A549 (cell line): ENCODE measurements at regions not wholly inside any gene's neighbourhood (a gene's known extent, or its start where the extent isn't known, plus 50 kb on each side); places are given as distances from the start of the nearest gene placed in this dataset.
"Not testable (repeated sequence)": the region's sequence is repeated elsewhere in the genome, so short reads cannot be mapped to it uniquely, and the experiment has no call there.

ENCODE experiments used
- ATAC-seq, 2 experiments: fragments of 200-7000 bp in 1 of 2; fragments of >200 bp in 1 of 2; cut with Nextera tagmentation in 1 of 2; cut with Tn5 transposase in 1 of 2; 3 replicates each; pipeline versions ENCODE4 v1.8.0 to v1.9.1; 2018 to 2020; ENCODE audit warnings: mild to moderate bottlenecking in 1 of 2, moderate library complexity in 1 of 2
- CTCF ChIA-PET: fragments of 300-600 bp; sonication (Branson Sonifier 250); formaldehyde crosslinking; extraction: SDS; loops from one replicate; lab custom pipeline; 2021; ENCODE audit warnings: antibody characterized with exemption, inconsistent platforms; lab: Yijun Ruan, JAX
- POLR2A ChIA-PET: fragments of 350-600 bp; formaldehyde crosslinking; extraction: SDS; loops from one replicate; lab custom pipeline; 2021; ENCODE audit warnings: antibody characterized with exemption, inconsistent platforms; lab: Yijun Ruan, JAX
- DNase-seq, 2 experiments: peaks; one replicate each; pipeline versions ENCODE4 v3.0.0 to v3.0.0-alpha.2; 2011 to 2016; ENCODE audit warnings: low read depth in 1 of 2, low spot score in 1 of 2
- FAIRE-seq: peaks from 2 replicates; lab custom pipeline; 2011; peaks lifted over from hg19 to GRCh38; lab: Jason Lieb, UNC
- H3K27ac ChIP-seq, 2 experiments: fragments of >200 bp; sonication (Bioruptor Twin); formaldehyde crosslinking; 3 replicates each; pipeline ENCODE4 v1.5.1; 2016 to 2017
- H3K4me1 ChIP-seq: fragments of >200 bp; sonication (Bioruptor Twin); formaldehyde crosslinking; 3 replicates; pipeline ENCODE4 v1.6.1; 2016
- H3K4me2 ChIP-seq: fragments of >200 bp; sonication (Bioruptor Twin); formaldehyde crosslinking; 3 replicates; pipeline ENCODE4 v1.6.1; 2016
- H3K4me3 ChIP-seq: fragments of >200 bp; sonication (Bioruptor Twin); formaldehyde crosslinking; 3 replicates; pipeline ENCODE4 v1.5.1; 2016
- H3K9me3 ChIP-seq: fragments of >200 bp; sonication (Bioruptor Twin); formaldehyde crosslinking; 3 replicates; pipeline ENCODE4 v1.6.1; 2016
- CBX8 ChIP-seq: fragments of 200-600 bp; sonication (generic); IDR thresholded peaks from 2 replicates; pipeline ENCODE4 v1.6.1; 2016
- CEBPB ChIP-seq, 2 experiments: fragments of >200 bp in 1 of 2; sonication (Bioruptor Twin) in 1 of 2; formaldehyde crosslinking in 1 of 2; IDR thresholded peaks; 2 replicates each; pipeline ENCODE4 v1.6.1; 2012 to 2016
- CHD4 ChIP-seq: fragments of 200-600 bp; sonication (generic); IDR thresholded peaks from 2 replicates; pipeline ENCODE4 v1.6.1; 2016; ENCODE audit warnings: antibody characterized with exemption, mild to moderate bottlenecking, borderline replicate concordance
- EHF ChIP-seq: fragments of 250-450 bp; sonication (Bioruptor Pico); IDR thresholded peaks from 2 replicates; pipeline ENCODE4 v1.5.0; 2020; ENCODE audit warnings: mild to moderate bottlenecking
- EHMT2 ChIP-seq: fragments of 200-600 bp; sonication (generic); IDR thresholded peaks from 2 replicates; pipeline ENCODE4 v1.6.1; 2016; ENCODE audit warnings: antibody characterized with exemption, low read depth, mild to moderate bottlenecking, moderate library complexity
- ELK1 ChIP-seq: fragments of 150-350 bp; IDR thresholded peaks from 2 replicates; pipeline ENCODE4 v1.6.1; 2014; ENCODE audit warnings: low read depth, mild to moderate bottlenecking, low read length
- ESRRA ChIP-seq: fragments of 150-350 bp; IDR thresholded peaks from 2 replicates; pipeline ENCODE4 v1.6.1; 2014; ENCODE audit warnings: mild to moderate bottlenecking, low read length, borderline replicate concordance
- FOSB ChIP-seq: fragments of 250-450 bp; sonication (Bioruptor Pico); IDR thresholded peaks from 2 replicates; pipeline ENCODE4 v1.5.0; 2020; ENCODE audit warnings: mild to moderate bottlenecking, moderate library complexity
- FOSL2 ChIP-seq, 2 experiments: fragments of 450-650 bp in 1 of 2; fragments of >200 bp in 1 of 2; sonication (Bioruptor Twin) in 1 of 2; formaldehyde crosslinking; IDR thresholded peaks; 2 replicates each; pipeline versions ENCODE4 v1.5.0 to v1.6.1; 2016 to 2020; ENCODE audit warnings: mild to moderate bottlenecking in 1 of 2, moderate library complexity in 1 of 2
- FOXS1 ChIP-seq: fragments of 250-450 bp; sonication (Bioruptor Pico); IDR thresholded peaks from 2 replicates; pipeline ENCODE4 v1.5.0; 2020; ENCODE audit warnings: mild to moderate bottlenecking, moderate library complexity
- HEYL ChIP-seq: fragments of 250-450 bp; sonication (Bioruptor Pico); IDR thresholded peaks from 2 replicates; pipeline ENCODE4 v1.8.0; 2021; ENCODE audit warnings: mild to moderate bottlenecking, moderate library complexity
- JUN ChIP-seq, 2 experiments: fragments of >200 bp; sonication (Bioruptor Twin); formaldehyde crosslinking; IDR thresholded peaks; 2 replicates in 1 of 2; 3 replicates in 1 of 2; pipeline ENCODE4 v1.6.1; 2016 to 2017
- MAFK ChIP-seq: fragments of 450-650 bp; IDR thresholded peaks from 2 replicates; pipeline ENCODE4 v1.6.1; 2014; ENCODE audit not compliant: partially characterized antibody
- MYC ChIP-seq: IDR thresholded peaks from 2 replicates; pipeline ENCODE4 v1.6.1; 2012; ENCODE audit warnings: mild to moderate bottlenecking, inconsistent platforms, low read length, improper control_type of control experiment, borderline replicate concordance
- NFE2L2 ChIP-seq: fragments of 150-350 bp; conservative IDR thresholded peaks from 2 replicates; pipeline ENCODE4 v1.6.1; 2014; ENCODE audit warnings: low read length
- NPAS2 ChIP-seq: fragments of 250-450 bp; sonication (Bioruptor Pico); IDR thresholded peaks from 2 replicates; pipeline ENCODE4 v1.8.0; 2022; ENCODE audit warnings: mild to moderate bottlenecking, moderate library complexity, borderline replicate concordance
- PHF8 ChIP-seq: fragments of 200-600 bp; sonication (generic); IDR thresholded peaks from 2 replicates; pipeline ENCODE4 v1.6.1; 2016; ENCODE audit warnings: low read depth, mild to moderate bottlenecking, antibody characterized with exemption, moderate library complexity, borderline replicate concordance
- RCOR1 ChIP-seq: fragments of 150-350 bp; IDR thresholded peaks from 2 replicates; pipeline ENCODE4 v1.6.1; 2014; ENCODE audit warnings: antibody characterized with exemption, low read length, low read depth
- RFX5 ChIP-seq: fragments of 450-650 bp; IDR thresholded peaks from 2 replicates; pipeline ENCODE4 v1.7.1; 2014; ENCODE audit warnings: antibody characterized with exemption, mild to moderate bottlenecking, moderate library complexity
- ZSCAN20 ChIP-seq: fragments of 250-450 bp; sonication (Bioruptor Pico); IDR thresholded peaks from 2 replicates; pipeline ENCODE4 v1.8.0; 2022; ENCODE audit warnings: mild to moderate bottlenecking, moderate library complexity
- WGBS: methylation state at CpG from one replicate; pipeline ENCODE4 v1.1.6; 2017; ENCODE audit errors: missing lambda C conversion rate; 5-methylcytosine and 5-hydroxymethylcytosine counted together
- TF ChIP-seq, protein P1 (sequence below): IDR thresholded peaks from 2 replicates; pipeline ENCODE4 v1.6.1; 2012

- CTCF ChIA-PET: no interaction called here
These were observed 525.3 kb upstream of the ZNF717 start for GRCh38 chr3:76310667-76311066.

GRCh38 chr3:76311941-76312340 lies 526.6 kb upstream of the ZNF717 start:
- Histone ChIP-seq H3K27ac (no peak overlapping the region), H3K4me2 (no peak overlapping the region), H3K9me3 (no peaks in the 10 kb centered on the region), H3K4me3 (no peak overlapping the region), H3K4me1 (no peaks in the 10 kb centered on the region)
- CTCF ChIA-PET: no interaction called here
- FAIRE-seq: no peak
- WGBS: 2% methylated on average over 4 of the region's 4 CpGs
- TF ChIP-seq ESRRA: no peak
- TF ChIP-seq CHD4: no peak
- no peak for TF ChIP-seq EHMT2
- TF ChIP-seq ZSCAN20: no peak
- no peak for TF ChIP-seq FOXS1 (CRISPR knock-in tag)
- TF ChIP-seq, protein P1, sequence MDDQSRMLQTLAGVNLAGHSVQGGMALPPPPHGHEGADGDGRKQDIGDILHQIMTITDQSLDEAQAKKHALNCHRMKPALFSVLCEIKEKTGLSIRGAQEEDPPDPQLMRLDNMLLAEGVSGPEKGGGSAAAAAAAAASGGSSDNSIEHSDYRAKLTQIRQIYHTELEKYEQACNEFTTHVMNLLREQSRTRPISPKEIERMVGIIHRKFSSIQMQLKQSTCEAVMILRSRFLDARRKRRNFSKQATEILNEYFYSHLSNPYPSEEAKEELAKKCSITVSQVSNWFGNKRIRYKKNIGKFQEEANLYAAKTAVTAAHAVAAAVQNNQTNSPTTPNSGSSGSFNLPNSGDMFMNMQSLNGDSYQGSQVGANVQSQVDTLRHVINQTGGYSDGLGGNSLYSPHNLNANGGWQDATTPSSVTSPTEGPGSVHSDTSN: no peak
- TF ChIP-seq FOSB: no peak
- no peak for TF ChIP-seq RCOR1
- TF ChIP-seq CEBPB (IDR thresholded peaks at IDR 0.05): no peak
- TF ChIP-seq NPAS2 (CRISPR knock-in tag): no peak
- no peak for TF ChIP-seq EHF
- TF ChIP-seq RFX5: no peak
- no peak for TF ChIP-seq MAFK
- no peak for TF ChIP-seq MYC
- no peak for TF ChIP-seq ELK1
- no peak for TF ChIP-seq PHF8
- TF ChIP-seq NFE2L2: no peak
- no peak for TF ChIP-seq HEYL (CRISPR knock-in tag)
- POLR2A ChIA-PET: no interaction called here
- no peak for ATAC-seq
- DNase-seq: no peak

More at GRCh38 chr3:76310667-76311066, 525.3 kb upstream of the ZNF717 start:
- WGBS: 7% methylated on average over 7 of the region's 7 CpGs
- DNase-seq (no peak), FAIRE-seq (no peak), ATAC-seq (no peak)
- Histone ChIP-seq H3K4me1 (no peaks in the 10 kb centered on the region), H3K4me3 (no peak overlapping the region), H3K4me2 (no peak overlapping the region), H3K9me3 (no peaks in the 10 kb centered on the region; the same call in 2 of the 3 replicates), H3K27ac (no peak overlapping the region)
- TF ChIP-seq FOSL2 (IDR thresholded peaks at IDR 0.05) (no peak), FOSL2 (CRISPR knock-in tag; IDR thresholded peaks at IDR 0.05) (no peak), CEBPB (IDR thresholded peaks at IDR 0.05) (no peak), RFX5 (no peak), PHF8 (no peak), FOXS1 (CRISPR knock-in tag) (no peak), JUN (IDR thresholded peaks at IDR 0.05) (no peak), CBX8 (no peak)
- POLR2A ChIA-PET: no interaction called here

DNA sequence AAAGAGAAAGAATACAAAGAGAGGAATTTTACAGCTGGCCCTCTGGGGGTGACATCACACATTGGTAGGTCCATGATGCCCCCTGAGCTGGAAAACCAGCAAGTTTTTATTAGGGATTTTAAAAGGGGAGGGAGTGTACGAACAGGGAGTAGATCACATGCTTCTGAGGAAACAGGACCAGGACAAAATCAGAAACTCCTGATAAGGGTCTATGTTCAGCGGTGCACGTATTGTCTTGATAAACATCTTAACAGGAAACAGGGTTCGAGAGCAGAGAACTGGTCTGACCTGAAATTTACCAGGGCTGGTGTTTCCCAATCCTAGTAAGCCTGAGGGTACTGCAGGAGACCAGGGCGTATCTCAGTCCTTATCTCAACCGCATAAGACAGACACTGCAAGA lies 530.6 kb upstream of the ZNF717 start:
- H3K4me1 ChIP-seq, H3K27ac ChIP-seq, DNase-seq, CTCF ChIA-PET, H3K4me3 ChIP-seq, ATAC-seq, H3K9me3 ChIP-seq, H3K4me2 ChIP-seq, POLR2A ChIA-PET, FAIRE-seq: not testable (repeated sequence)
- WGBS: 26% methylated on average over 6 of the region's 6 CpGs
